Ammon's horn (tissue), 1 donor: ENCODE measurements at regions not wholly inside any gene's neighbourhood (a gene's known extent, or its start where the extent isn't known, plus 50 kb on each side); places are given as distances from the start of the nearest gene placed in this dataset.

Source experiments
- DNase-seq: peaks from one replicate; pipeline ENCODE4 v3.0.0-alpha.2; 2016; ENCODE audit warnings: low spot score

DNA sequence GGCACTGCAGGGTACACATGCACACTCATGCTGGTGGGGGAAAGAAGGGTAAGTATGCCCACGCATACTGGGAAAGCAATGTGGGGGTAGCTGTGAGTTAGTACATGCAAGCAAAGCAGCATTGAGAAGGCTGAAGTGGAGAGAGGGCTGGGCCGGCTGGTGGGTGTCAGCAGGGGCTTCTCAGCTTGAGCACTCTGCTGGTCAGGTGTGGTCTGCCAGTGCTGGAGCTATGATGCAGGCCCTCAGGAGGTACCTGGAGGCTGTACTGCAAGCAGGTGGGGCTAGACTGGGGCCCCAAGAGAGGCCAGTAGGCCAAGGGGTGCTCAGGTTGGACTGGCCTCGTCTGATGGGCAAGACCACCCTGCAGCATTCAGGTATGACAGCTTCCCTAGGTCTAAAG is 61.9 kb upstream of the SERPINA7 start:
- peak; percentile 1 for DNase-seq
